A549 (cell line): ENCODE measurements at regions not wholly inside any gene's neighbourhood (a gene's known extent, or its start where the extent isn't known, plus 50 kb on each side); places are given as distances from the start of the nearest gene placed in this dataset.

Experiments used
- ATAC-seq, 2 experiments: fragments of 200-7000 bp in 1 of 2; fragments of >200 bp in 1 of 2; cut with Nextera tagmentation in 1 of 2; cut with Tn5 transposase in 1 of 2; 3 replicates each; pipeline versions ENCODE4 v1.8.0 to v1.9.1; 2018 to 2020; ENCODE audit warnings: mild to moderate bottlenecking in 1 of 2, moderate library complexity in 1 of 2
- CTCF ChIA-PET: fragments of 300-600 bp; sonication (Branson Sonifier 250); formaldehyde crosslinking; extraction: SDS; loops from one replicate; lab custom pipeline; 2021; ENCODE audit warnings: antibody characterized with exemption, inconsistent platforms; lab: Yijun Ruan, JAX
- POLR2A ChIA-PET: fragments of 350-600 bp; formaldehyde crosslinking; extraction: SDS; loops from one replicate; lab custom pipeline; 2021; ENCODE audit warnings: antibody characterized with exemption, inconsistent platforms; lab: Yijun Ruan, JAX
- DNase-seq, 2 experiments: peaks; one replicate each; pipeline versions ENCODE4 v3.0.0 to v3.0.0-alpha.2; 2011 to 2016; ENCODE audit warnings: low read depth in 1 of 2, low spot score in 1 of 2
- FAIRE-seq: peaks from 2 replicates; lab custom pipeline; 2011; peaks lifted over from hg19 to GRCh38; lab: Jason Lieb, UNC
- H3K27ac ChIP-seq, 2 experiments: fragments of >200 bp; sonication (Bioruptor Twin); formaldehyde crosslinking; 3 replicates each; pipeline ENCODE4 v1.5.1; 2016 to 2017
- H3K4me1 ChIP-seq: fragments of >200 bp; sonication (Bioruptor Twin); formaldehyde crosslinking; 3 replicates; pipeline ENCODE4 v1.6.1; 2016
- H3K4me2 ChIP-seq: fragments of >200 bp; sonication (Bioruptor Twin); formaldehyde crosslinking; 3 replicates; pipeline ENCODE4 v1.6.1; 2016
- H3K4me3 ChIP-seq: fragments of >200 bp; sonication (Bioruptor Twin); formaldehyde crosslinking; 3 replicates; pipeline ENCODE4 v1.5.1; 2016
- H3K9me3 ChIP-seq: fragments of >200 bp; sonication (Bioruptor Twin); formaldehyde crosslinking; 3 replicates; pipeline ENCODE4 v1.6.1; 2016
- ATOH8 ChIP-seq: fragments of 250-450 bp; sonication (Bioruptor Pico); IDR thresholded peaks from 2 replicates; pipeline ENCODE4 v1.5.0; 2020; ENCODE audit warnings: low read depth, mild to moderate bottlenecking, moderate library complexity
- BHLHE40 ChIP-seq: IDR thresholded peaks from 2 replicates; pipeline ENCODE4 v1.6.1; 2012; ENCODE audit warnings: low read depth, low read length, inconsistent platforms
- CHD4 ChIP-seq: fragments of 200-600 bp; sonication (generic); IDR thresholded peaks from 2 replicates; pipeline ENCODE4 v1.6.1; 2016; ENCODE audit warnings: antibody characterized with exemption, mild to moderate bottlenecking, borderline replicate concordance
- ESRRA ChIP-seq: fragments of 150-350 bp; IDR thresholded peaks from 2 replicates; pipeline ENCODE4 v1.6.1; 2014; ENCODE audit warnings: mild to moderate bottlenecking, low read length, borderline replicate concordance
- FOSB ChIP-seq: fragments of 250-450 bp; sonication (Bioruptor Pico); IDR thresholded peaks from 2 replicates; pipeline ENCODE4 v1.5.0; 2020; ENCODE audit warnings: mild to moderate bottlenecking, moderate library complexity
- FOSL2 ChIP-seq, 2 experiments: fragments of 450-650 bp in 1 of 2; fragments of >200 bp in 1 of 2; sonication (Bioruptor Twin) in 1 of 2; formaldehyde crosslinking; IDR thresholded peaks; 2 replicates each; pipeline versions ENCODE4 v1.5.0 to v1.6.1; 2016 to 2020; ENCODE audit warnings: mild to moderate bottlenecking in 1 of 2, moderate library complexity in 1 of 2
- FOXS1 ChIP-seq: fragments of 250-450 bp; sonication (Bioruptor Pico); IDR thresholded peaks from 2 replicates; pipeline ENCODE4 v1.5.0; 2020; ENCODE audit warnings: mild to moderate bottlenecking, moderate library complexity
- HDAC2 ChIP-seq: fragments of 200-600 bp; sonication (generic); IDR thresholded peaks from 2 replicates; pipeline ENCODE4 v1.6.1; 2016
- HOXB13 ChIP-seq: fragments of 250-450 bp; sonication (Bioruptor Pico); IDR thresholded peaks from 2 replicates; pipeline ENCODE4 v1.5.0; 2020; ENCODE audit warnings: low read depth, mild to moderate bottlenecking, moderate library complexity
- JUNB ChIP-seq: fragments of >200 bp; sonication (Bioruptor Twin); formaldehyde crosslinking; IDR thresholded peaks from 2 replicates; pipeline ENCODE4 v1.6.1; 2016
- KDM1A ChIP-seq: fragments of 200-600 bp; sonication (generic); IDR thresholded peaks from 2 replicates; pipeline ENCODE4 v1.6.1; 2016; ENCODE audit warnings: low read depth, mild to moderate bottlenecking
- MAFK ChIP-seq: fragments of 450-650 bp; IDR thresholded peaks from 2 replicates; pipeline ENCODE4 v1.6.1; 2014; ENCODE audit not compliant: partially characterized antibody
- MAZ ChIP-seq: fragments of 150-350 bp; IDR thresholded peaks from 2 replicates; pipeline ENCODE4 v1.6.1; 2014; ENCODE audit warnings: antibody characterized with exemption, low read depth, low read length, borderline replicate concordance
- MYC ChIP-seq: IDR thresholded peaks from 2 replicates; pipeline ENCODE4 v1.6.1; 2012; ENCODE audit warnings: mild to moderate bottlenecking, inconsistent platforms, low read length, improper control_type of control experiment, borderline replicate concordance
- NFE2L2 ChIP-seq: fragments of 150-350 bp; conservative IDR thresholded peaks from 2 replicates; pipeline ENCODE4 v1.6.1; 2014; ENCODE audit warnings: low read length
- NR3C1 ChIP-seq: fragments of >200 bp; sonication (Bioruptor Twin); formaldehyde crosslinking; IDR thresholded peaks from 3 replicates; pipeline ENCODE4 v1.6.1; 2017
- PHF8 ChIP-seq: fragments of 200-600 bp; sonication (generic); IDR thresholded peaks from 2 replicates; pipeline ENCODE4 v1.6.1; 2016; ENCODE audit warnings: low read depth, mild to moderate bottlenecking, antibody characterized with exemption, moderate library complexity, borderline replicate concordance
- POLR2A ChIP-seq: IDR thresholded peaks from 2 replicates; pipeline ENCODE4 v1.6.1; 2012; ENCODE audit warnings: mild to moderate bottlenecking, low read length
- POLR2AphosphoS2 ChIP-seq: conservative IDR thresholded peaks from 2 replicates; pipeline ENCODE4 v1.6.1; 2012; ENCODE audit warnings: low read length, improper control_type of control experiment, inconsistent platforms
- RAD21 ChIP-seq, 2 experiments: fragments of >200 bp in 1 of 2; sonication (Bioruptor Twin) in 1 of 2; formaldehyde crosslinking in 1 of 2; IDR thresholded peaks in 1 of 2; conservative IDR thresholded peaks in 1 of 2; 2 replicates in 1 of 2; 3 replicates in 1 of 2; pipeline ENCODE4 v1.6.1; 2012 to 2018; ENCODE audit warnings: inconsistent platforms in 1 of 2
- RARB ChIP-seq: fragments of 250-450 bp; sonication (Bioruptor Pico); IDR thresholded peaks from 2 replicates; pipeline ENCODE4 v1.8.0; 2021; ENCODE audit warnings: mild to moderate bottlenecking, moderate library complexity
- RNF2 ChIP-seq: fragments of 200-600 bp; sonication (generic); IDR thresholded peaks from 2 replicates; pipeline ENCODE4 v1.6.1; 2016; ENCODE audit warnings: low read depth, mild to moderate bottlenecking, antibody characterized with exemption, moderate library complexity, borderline replicate concordance
- SMC3 ChIP-seq: fragments of >200 bp; sonication (Bioruptor Twin); formaldehyde crosslinking; IDR thresholded peaks from 3 replicates; pipeline ENCODE4 v1.6.1; 2018; ENCODE audit warnings: inconsistent platforms
- SREBF2 ChIP-seq: fragments of 450-650 bp; IDR thresholded peaks from 2 replicates; pipeline ENCODE4 v1.6.1; 2014; ENCODE audit warnings: mild to moderate bottlenecking, moderate library complexity
- ZC3H11A ChIP-seq: fragments of 450-650 bp; IDR thresholded peaks from 2 replicates; pipeline ENCODE4 v1.6.1; 2014; ENCODE audit warnings: antibody characterized with exemption, mild to moderate bottlenecking
- ZSCAN20 ChIP-seq: fragments of 250-450 bp; sonication (Bioruptor Pico); IDR thresholded peaks from 2 replicates; pipeline ENCODE4 v1.8.0; 2022; ENCODE audit warnings: mild to moderate bottlenecking, moderate library complexity
- WGBS: methylation state at CpG from one replicate; pipeline ENCODE4 v1.1.6; 2017; ENCODE audit errors: missing lambda C conversion rate; 5-methylcytosine and 5-hydroxymethylcytosine counted together
- TF ChIP-seq, protein P1 (sequence below): fragments of >200 bp; sonication (Bioruptor Twin); formaldehyde crosslinking; IDR thresholded peaks from 2 replicates; pipeline ENCODE4 v1.6.1; 2016
- TF ChIP-seq, protein P2 (sequence below): fragments of 450-650 bp; IDR thresholded peaks from 2 replicates; pipeline ENCODE4 v1.6.1; 2014; ENCODE audit warnings: antibody characterized with exemption
- TF ChIP-seq, protein P3 (sequence below): IDR thresholded peaks from 2 replicates; pipeline ENCODE4 v1.6.1; 2012

GRCh38 chr11:95305705-95306104, 74.7 kb upstream of the SESN3 start:
- 26% methylated on average over 3 of the region's 3 CpGs for WGBS
- CTCF ChIA-PET = no interaction called here
- no peak for TF ChIP-seq SREBF2
- TF ChIP-seq, protein P1, sequence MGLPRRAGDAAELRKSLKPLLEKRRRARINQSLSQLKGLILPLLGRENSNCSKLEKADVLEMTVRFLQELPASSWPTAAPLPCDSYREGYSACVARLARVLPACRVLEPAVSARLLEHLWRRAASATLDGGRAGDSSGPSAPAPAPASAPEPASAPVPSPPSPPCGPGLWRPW = no peak
- no peak for TF ChIP-seq BHLHE40
- no peak for TF ChIP-seq PHF8
- TF ChIP-seq FOSB (CRISPR knock-in tag) = no peak
- no peak for TF ChIP-seq HDAC2
- no peak for TF ChIP-seq SMC3
- TF ChIP-seq RAD21 (conservative IDR thresholded peaks at IDR 0.05 in 1 of 2, IDR thresholded peaks at IDR 0.05 in 1 of 2) = no peak
- no peak for TF ChIP-seq POLR2A
- TF ChIP-seq ATOH8 (CRISPR knock-in tag) = no peak
- TF ChIP-seq HOXB13 (CRISPR knock-in tag) = no peak
- no peak for TF ChIP-seq MYC
- TF ChIP-seq ZC3H11A = no peak
- TF ChIP-seq, protein P2, sequence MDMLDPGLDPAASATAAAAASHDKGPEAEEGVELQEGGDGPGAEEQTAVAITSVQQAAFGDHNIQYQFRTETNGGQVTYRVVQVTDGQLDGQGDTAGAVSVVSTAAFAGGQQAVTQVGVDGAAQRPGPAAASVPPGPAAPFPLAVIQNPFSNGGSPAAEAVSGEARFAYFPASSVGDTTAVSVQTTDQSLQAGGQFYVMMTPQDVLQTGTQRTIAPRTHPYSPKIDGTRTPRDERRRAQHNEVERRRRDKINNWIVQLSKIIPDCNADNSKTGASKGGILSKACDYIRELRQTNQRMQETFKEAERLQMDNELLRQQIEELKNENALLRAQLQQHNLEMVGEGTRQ = no peak
- no peak for TF ChIP-seq NR3C1
- TF ChIP-seq, protein P3, sequence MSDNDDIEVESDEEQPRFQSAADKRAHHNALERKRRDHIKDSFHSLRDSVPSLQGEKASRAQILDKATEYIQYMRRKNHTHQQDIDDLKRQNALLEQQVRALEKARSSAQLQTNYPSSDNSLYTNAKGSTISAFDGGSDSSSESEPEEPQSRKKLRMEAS = no peak
- POLR2A ChIA-PET = no interaction called here
- FAIRE-seq (no peak), DNase-seq (no peak), ATAC-seq (no peak)
- no peak overlapping the region for H3K27ac ChIP-seq
- H3K9me3 ChIP-seq = no peaks in the 10 kb centered on the region
- H3K4me2 ChIP-seq = no peak overlapping the region
- no peaks in the 10 kb centered on the region for H3K4me1 ChIP-seq
- no peak overlapping the region for H3K4me3 ChIP-seq

- Histone ChIP-seq H3K9me3 (no peaks in the 10 kb centered on the region), H3K4me3 (no peak overlapping the region), H3K4me1 (no peaks in the 10 kb centered on the region), H3K27ac (no peak overlapping the region), H3K4me2 (no peak overlapping the region)
- ChIA-PET CTCF (no interaction called here), POLR2A (no interaction called here)
- DNase-seq = no peak
- ATAC-seq = no peak
- no CpG with 5 or more reads among the region's 1 CpG for WGBS
- FAIRE-seq = no peak
- TF ChIP-seq MAFK (no peak), MAZ (no peak), JUNB (no peak), ZSCAN20 (no peak)
These were observed 73.8 kb upstream of the SESN3 start for GRCh38 chr11:95304777-95305176.

GRCh38 chr11:95302211-95302610, 71.2 kb upstream of the SESN3 start:
- ATAC-seq (no peak), FAIRE-seq (no peak), DNase-seq (no peak)
- Histone ChIP-seq H3K27ac (no peak overlapping the region), H3K9me3 (no peaks in the 10 kb centered on the region), H3K4me2 (no peak overlapping the region), H3K4me1 (no peaks in the 10 kb centered on the region), H3K4me3 (no peak overlapping the region)
- TF ChIP-seq CHD4 (no peak), KDM1A (no peak), FOSL2 (IDR thresholded peaks at IDR 0.05) (no peak), FOSL2 (CRISPR knock-in tag; IDR thresholded peaks at IDR 0.05) (no peak), BHLHE40 (no peak), POLR2A (no peak), RARB (CRISPR knock-in tag) (no peak), FOXS1 (CRISPR knock-in tag) (no peak), ATOH8 (CRISPR knock-in tag) (no peak), HOXB13 (CRISPR knock-in tag) (no peak), NR3C1 (no peak), ESRRA (no peak), ZC3H11A (no peak), NFE2L2 (no peak), SREBF2 (no peak), ZSCAN20 (no peak), RNF2 (no peak), POLR2AphosphoS2 (no peak), HDAC2 (no peak)
- ChIA-PET CTCF (no interaction called here), POLR2A (no interaction called here)
- WGBS = 79% methylated on average over 4 of the region's 4 CpGs
